HG03354 (cell line): ENCODE measurements at regions not wholly inside any gene's neighbourhood (a gene's known extent, or its start where the extent isn't known, plus 50 kb on each side); places are given as distances from the start of the nearest gene placed in this dataset.
"Not testable (repeated sequence)": the region's sequence is repeated elsewhere in the genome, so short reads cannot be mapped to it uniquely, and the experiment has no call there.

Source experiments
- ATAC-seq: cut with Tn5 transposase; IDR thresholded peaks from one replicate; pipeline ENCODE4 v1.9.1; 2021; ENCODE audit warnings: mild to moderate bottlenecking; ENCODE audit not compliant: unreplicated experiment, poor library complexity, severe bottlenecking

DNA sequence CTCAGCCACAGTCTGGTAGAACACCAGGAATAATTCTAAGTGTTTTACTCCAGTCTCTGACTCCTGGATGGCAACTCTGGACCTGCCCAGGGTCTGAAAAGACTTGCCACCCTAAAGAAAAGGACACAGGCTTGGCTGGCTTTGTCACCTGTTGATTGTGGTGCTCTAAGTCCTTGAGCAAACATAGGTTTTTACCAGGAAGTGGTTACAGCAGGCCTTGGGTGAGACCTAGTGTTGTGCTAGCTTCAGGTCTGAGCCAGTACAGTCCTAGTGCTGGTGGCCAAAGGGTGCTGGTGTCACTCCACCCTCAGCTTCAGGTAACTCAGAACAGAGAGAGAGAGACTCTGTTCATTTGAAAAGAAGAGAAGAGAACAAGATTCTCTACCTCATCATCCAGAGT, 1239.4 kb upstream of the CRIM1 start:
- no peak for ATAC-seq

DNA sequence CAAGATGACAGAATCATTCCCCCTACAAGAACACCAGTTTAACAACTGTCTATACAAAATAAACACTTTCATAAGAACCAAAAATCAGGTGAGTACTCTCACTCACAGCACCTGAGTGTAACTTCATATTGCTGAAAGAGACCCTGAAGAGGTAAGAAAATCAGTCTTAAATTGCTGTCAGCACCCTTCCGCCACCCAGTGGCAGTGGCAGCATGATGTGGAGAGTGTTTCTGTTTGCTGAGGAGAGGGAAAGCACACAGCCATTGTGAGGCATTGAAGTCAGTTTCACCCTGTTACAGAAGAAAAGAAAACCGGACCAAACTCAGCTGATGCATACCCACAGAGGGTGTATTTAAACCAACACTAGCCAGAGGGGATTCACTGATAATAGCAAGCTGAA, 1240.8 kb upstream of the CRIM1 start:
- no peak for ATAC-seq

DNA sequence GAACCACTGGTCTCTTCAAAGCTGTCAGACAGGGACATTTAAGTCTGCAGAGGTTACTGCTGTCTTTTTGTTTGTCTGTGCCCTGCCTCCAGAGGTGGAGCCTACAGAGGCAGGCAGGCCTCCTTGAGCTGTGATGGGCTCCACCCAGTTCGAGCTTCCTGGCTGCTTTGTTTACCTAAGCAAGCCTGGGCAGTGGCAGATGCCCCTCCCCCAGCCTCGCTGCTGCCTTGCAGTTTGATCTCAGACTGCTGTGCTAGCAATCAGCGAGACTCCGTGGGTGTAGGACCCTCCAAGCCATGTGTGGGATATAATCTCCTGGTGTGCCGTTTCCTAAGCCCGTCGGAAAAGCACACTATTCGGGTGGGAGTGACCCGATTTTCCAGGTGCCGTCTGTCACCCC, 1243.2 kb upstream of the CRIM1 start:
- not testable (repeated sequence) for ATAC-seq

DNA sequence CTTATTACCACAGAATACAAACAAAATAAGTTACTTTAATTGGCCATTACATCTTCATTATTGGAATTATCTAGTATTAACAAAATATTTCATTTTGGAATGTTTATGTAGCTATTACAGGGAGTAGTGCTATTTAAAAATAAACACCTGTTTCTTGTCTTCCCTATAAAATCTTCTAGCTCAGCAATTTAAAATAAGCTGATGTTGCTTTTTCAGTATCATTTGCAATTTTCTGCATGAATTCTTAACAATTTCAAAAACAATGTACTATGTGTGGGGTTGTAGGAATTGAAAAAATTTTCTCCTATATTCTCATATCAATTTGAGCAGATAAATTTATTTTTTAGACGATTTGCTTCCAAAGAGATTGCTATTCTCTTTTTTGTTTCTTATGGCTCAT, 1251.3 kb upstream of the CRIM1 start:
- no peak for ATAC-seq

DNA sequence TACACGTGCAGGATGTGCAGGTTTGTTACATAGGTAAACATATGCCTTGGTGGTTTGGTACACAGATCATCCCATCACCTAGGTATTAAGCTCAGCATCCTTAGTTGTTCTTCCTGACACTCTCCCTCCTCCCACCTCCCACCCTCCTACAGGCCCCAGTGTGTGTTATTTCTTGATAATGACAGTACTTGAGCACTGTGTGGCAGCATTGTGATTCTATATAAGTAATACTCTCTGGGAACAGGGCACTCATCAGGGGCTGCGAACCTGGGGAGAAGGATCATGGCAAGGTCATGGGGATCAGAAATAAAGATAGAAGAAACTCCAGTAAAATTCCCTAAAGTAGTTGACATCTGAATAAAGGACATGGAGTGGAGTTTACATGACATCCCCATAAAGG, 1256.2 kb upstream of the CRIM1 start:
- no peak for ATAC-seq

DNA sequence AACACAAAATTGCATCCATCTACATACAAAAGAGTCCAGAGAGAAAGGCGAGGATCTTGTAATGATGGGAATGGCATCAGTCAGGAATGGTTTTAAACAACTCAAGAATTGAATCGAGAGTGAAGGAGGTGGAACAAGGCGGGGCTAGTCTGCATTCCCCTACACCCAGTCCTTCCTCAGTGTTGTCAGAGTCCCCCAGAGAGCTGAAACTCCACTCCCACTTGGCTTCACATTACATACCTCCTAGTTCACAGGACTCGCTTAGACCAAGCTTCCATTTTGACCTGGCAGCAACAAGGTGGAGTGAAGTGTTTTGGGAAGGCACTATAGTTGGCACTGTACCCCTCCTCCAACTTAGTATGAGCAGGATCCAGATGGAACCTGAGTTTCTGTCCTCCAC, 1273.5 kb upstream of the CRIM1 start:
- no peak for ATAC-seq

DNA sequence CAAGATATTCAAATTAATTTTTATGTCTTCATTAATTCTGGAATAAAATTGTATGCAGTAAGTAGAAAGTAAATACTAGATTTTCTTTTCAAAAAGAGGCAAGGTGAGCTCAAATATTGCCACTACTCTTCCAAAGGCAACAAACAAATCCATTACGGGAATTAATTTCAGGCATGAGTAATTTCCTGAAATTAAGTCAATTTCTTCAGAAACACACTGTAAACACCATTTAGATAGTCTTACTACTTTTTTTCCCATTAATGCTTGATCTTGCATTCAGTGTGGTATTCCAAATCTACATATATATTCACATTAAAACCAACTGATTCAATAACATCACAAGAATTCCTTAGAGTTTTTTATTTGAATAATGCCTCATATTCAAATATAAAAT, 1274.0 kb upstream of the CRIM1 start:
- ATAC-seq = no peak

DNA sequence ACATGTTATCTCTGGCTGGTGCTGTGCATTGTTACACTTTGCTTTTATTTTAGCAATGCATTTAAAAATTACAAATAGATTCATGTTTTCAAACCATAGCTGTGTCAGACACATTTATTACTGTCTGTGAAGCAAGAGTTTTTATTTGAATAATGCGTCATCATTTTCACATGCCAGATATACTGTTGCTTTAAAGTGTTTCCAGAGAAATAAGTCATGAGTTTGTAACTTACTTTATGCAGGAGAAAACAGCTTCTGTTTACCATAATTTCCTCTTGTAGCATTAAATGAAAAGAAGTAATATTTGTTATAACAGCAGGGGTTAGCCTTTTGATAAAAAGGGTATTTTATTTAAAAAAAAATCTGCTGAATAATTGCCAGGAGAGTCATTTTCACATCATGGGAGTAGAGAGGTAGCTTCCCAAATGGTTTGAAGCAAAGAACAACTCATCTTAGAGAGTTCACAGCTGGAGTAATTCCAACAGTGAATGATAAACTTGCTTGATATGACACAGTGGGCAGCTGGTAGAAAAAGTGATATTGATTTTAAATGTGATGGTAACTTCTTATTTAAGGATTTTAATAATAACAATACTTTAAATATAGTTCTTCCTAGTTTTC, 1274.5 kb upstream of the CRIM1 start:
- ATAC-seq = no peak

DNA sequence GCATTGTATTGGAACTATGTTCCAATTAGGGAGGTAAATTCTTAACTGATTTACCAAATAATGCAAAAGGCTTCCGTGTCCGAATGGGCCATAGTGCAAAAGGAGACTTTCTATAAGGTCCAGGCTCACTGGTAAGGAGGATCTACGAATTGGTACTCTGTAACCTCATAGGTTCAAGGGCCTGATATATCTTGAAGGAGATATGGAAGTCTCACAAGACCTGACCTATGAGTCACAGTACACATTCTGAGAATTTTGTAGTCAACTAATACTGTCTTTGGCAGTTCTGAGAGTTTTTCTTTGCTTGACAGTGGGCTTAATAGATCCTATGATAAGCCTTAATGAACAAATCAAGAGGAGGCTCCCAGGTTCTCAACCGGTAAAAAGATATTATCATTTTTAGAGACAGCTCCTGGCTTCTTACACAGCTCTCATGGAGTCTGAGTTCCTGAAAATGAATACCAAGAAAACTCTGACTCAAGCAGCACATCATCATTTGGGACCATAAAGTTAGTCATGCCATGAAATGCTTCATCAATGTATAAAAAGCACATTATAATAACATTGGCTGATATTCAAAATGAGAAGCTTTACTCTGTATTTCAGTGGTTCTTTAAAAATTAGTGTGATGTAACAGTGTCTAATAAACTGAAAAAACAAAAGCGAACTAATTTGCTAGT, 1275.2 kb upstream of the CRIM1 start:
- ATAC-seq = no peak

DNA sequence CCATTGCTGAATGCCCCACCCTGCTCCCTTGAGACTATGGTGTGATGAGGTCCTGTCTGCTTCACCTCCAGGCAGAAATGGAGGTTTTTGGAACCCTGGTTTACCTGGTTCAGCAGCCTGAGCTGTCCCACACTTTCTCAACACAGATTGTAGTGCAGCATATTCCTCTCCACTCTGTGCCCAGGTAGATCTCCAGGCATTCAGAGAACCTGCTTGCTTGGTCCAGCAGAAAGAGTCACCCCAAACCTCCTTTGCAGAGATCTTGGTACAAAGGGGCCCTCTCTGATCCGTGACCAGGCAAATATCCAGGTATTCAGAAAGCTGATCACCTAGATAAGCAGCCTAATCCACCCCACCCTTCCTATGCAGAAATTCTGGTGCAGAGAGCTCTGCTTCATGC, 1288.2 kb upstream of the CRIM1 start:
- no peak for ATAC-seq

DNA sequence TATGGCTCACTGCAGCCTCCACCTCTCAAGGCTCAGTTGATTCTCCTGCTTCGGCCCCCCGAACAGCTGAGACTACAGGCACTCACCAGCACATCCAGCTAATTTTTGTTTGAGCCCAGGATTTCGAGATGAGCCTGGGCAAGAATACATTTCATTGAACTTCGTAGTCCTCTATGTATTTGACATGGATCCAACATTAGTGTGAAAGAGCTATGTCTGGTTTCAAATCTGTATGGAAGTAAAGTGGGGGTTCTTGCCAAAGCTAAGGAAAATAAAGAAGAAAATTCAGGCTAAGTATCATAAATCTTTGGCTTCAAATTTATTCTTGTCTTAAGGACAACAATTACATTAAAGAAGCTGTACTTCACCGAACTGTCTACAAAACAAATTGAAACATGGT, 1291.7 kb upstream of the CRIM1 start:
- no peak for ATAC-seq

DNA sequence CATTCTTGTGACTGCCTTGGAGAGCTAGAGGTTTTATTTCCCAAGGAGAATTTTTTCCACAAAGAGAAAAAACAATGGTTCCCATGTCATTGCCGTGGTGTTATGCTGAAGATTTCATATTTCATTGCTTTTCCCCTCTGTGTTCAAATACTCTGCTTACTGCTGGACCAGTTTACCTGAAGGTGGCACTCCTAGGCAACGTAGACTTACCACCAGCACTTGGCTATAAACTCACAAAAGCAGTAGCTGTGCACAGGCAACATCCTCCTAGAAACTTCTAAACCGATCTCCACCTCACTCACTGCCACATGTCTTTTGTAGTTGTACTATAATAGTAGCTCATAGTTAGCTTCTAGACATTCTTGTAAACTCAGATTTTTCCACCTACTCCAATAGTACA, 1319.7 kb upstream of the CRIM1 start:
- no peak for ATAC-seq

DNA sequence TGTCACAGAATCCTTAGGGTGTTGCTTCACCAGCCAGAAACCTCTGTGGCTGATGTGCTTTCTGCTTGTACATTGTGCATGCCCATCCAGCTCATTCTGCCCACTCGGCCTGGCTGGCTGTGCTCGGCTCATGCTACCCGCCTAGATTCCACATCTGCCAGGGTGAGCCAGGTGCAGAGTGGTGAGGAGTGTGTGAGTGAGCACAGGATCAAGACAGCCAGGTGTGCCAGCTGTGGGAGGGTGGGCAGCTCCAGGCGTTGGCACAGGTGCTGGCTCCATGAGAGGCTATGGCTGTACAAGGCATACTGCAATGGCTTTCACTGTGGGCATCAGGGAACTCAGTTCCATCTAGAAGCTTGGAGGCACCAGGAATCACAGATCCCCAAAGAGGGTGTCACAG, 1321.8 kb upstream of the CRIM1 start:
- ATAC-seq = no peak

DNA sequence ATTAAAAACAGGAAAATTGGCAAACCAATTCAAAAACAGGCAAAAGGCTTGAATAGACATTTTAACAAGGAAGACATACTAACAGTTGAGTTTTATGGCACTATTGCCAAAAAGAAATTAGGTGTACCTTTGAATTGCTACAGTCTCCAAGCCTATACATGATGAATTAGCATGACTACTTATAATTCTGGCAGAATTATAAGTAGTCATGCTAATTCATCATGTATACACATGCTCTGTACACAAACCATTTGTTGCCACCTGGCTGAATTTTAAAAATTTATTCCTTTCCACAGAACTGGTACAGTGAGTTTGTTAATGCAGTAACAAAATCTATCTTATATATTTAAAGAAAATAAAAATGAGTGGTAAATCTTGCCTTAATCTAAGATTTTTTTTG, 1332.0 kb upstream of the CRIM1 start:
- ATAC-seq = no peak

DNA sequence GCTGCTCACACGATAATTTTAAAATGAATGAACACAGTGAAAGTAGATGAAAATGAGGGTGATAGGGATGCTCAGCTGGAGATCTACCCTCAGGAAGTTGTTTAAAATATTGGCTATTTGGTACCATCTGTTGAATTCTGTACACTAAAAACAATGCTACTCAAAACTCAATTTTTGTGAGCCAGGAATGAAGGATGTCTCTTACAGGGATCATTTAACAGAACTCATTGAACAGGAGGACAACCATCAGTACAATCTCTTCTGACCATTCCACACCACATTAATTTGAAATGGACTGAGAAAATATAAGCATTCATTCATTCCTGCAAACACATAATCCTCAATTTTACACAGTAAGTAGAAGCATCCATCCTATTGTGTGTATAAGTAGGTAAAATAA, 1355.1 kb upstream of the CRIM1 start:
- ATAC-seq = no peak

DNA sequence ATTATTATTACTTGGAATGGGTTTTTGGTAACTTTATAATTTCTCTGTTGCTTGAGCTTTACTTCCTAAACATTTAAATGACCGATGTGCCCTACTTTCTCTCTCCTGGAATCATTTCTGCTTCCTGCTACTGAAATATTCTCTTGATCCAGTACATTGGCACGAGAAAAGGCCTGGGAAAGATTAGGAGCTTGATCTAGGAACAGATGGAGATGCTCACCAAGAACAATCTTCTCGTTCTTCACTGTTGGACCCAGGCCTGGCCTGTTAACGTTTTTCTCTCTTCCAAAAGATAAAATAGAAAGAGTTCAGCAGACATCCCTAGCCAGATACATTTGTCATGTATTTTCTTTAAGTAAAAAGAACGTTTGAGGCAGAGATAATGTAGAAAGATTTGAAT, 1356.8 kb upstream of the CRIM1 start:
- no peak for ATAC-seq

DNA sequence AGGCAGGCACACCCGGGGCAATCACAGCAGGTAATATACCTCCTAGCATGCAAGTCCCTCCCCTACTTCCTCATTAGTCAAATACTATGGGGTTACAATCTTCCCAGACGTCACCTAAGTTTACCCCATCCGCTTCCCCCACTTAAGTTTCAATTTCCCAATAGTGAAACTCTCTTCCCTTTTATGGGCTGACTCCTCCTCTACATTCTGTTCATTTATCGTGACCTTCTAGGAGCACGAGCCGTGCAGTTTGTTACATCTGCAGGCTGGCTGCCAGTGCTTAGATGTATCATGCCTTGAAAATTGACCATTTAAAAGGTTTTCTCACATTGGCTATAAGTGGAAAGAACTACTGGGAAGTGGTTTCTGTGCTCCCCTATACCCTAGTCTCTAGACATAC, 1357.8 kb upstream of the CRIM1 start:
- no peak for ATAC-seq

DNA sequence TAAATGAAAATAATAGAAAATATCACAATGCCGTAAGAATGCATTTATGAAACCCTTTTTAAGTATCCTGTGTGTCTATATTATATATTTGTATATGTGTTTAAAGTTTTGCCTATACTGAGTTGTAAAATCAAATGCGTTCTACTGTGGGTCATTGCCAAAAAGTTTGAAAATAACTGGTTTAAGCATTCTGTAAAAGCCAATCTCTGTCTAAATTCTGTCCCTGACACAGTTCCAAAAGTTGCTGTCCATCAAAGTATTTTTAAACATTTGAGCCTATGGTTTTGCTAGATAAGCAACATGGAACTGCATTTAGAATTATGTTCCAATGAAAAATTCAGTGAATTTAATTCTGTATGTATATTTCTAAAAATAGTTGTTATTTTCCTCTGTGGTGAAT, 1360.4 kb upstream of the CRIM1 start:
- ATAC-seq = no peak

DNA sequence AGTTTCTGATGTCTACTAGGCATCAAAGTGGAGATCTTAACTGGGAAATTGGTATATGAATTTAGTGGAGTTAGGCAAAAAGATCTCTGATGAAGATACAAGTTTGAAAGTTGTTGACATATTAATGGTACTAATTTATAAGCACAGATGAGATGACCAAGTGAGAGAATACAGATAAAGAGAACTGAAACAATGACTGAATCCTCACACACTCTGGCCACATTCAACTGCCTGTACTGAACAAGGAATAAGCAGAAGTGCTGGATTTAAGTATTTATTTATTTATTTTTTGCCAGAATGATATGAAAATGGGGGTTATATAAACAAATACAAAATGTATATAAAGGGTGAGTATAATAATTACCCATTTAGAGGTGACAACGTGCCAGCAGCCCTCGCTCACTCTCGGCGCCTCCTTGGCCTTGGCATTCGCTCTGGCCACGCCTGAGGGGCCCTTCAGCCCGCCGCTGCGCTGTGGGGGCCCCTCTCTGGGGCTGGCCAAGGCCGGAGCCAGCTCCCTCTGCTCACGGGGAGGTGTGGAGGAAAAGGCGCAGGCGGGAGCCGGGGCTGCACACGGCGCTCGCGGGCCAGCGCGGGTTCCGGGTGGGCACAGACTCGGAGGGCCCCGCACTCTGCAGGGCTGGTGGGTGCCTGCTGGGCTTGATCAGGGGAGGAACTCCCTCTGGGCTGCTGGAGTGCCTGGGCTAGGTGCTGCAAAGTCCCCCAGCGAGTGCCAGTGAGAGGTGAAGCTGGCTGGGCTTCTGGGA, 1363.9 kb upstream of the CRIM1 start:
- no peak for ATAC-seq

DNA sequence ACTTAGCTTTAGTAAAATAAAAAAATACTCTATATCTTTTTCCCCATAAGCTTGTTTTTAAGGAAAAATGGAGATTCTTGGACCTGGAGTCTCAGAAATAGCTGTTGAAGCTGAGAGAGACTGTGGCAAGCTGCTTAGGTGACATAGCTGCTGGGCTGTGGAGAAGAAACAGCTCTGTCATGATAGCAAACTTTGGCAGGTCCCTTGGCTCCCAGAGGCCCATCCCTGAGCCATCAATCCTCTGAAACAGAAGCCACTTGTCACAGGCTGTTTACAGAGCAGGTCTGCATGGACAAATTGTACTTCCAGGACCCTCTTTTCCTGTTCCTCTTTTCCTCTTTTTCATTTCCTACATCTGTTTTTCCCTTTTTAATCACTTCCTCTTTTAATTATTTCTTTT, 1370.1 kb upstream of the CRIM1 start:
- ATAC-seq = no peak

DNA sequence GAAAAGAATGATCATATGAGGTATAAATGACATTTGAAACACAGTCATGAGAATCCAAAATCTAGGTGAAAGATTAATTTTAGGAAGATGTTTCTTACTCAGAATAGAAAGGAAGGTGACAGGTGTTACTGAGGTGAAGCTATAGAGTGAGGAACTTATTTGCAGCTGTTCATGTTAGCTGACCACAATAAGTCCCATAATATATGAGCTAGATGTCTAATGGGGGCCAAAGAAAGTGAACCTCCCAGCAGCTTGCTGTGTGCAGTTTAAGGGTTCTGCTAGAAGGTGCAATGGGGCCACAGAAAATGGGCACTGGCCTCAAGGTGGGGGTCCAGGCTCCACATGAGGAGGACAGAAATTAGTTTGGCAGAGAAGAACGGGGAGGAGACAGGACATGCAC, 1374.9 kb upstream of the CRIM1 start:
- no peak for ATAC-seq
